CD14-positive monocyte (primary cell): ENCODE measurements at regions not wholly inside any gene's neighbourhood (a gene's known extent, or its start where the extent isn't known, plus 50 kb on each side); places are given as distances from the start of the nearest gene placed in this dataset.

Experiments
- DNase-seq, 3 donors: peaks; one replicate each; pipeline ENCODE4 v3.0.0-alpha.2; 2011 to 2022
- H2AFZ ChIP-seq: 2 replicates; pipeline ENCODE4 v1.6.0; 2012; ENCODE audit warnings: mild to moderate bottlenecking, low read depth, low read length, inconsistent platforms; ENCODE audit not compliant: insufficient read depth, poor library complexity, severe bottlenecking
- H3K27ac ChIP-seq, 2 donors: 1 replicate in 1 of 2; 2 replicates in 1 of 2; pipeline ENCODE4 v1.5.1; 2012 to 2013; ENCODE audit warnings: low read length in 2 of 2, control low read depth in 1 of 2, inconsistent platforms in 1 of 2, low read depth in 1 of 2, mild to moderate bottlenecking in 1 of 2
- H3K27me3 ChIP-seq, 2 donors: one replicate each; pipeline versions ENCODE4 v1.6.0 to v1.6.1; 2011 to 2013; ENCODE audit warnings: low read length in 2 of 2; ENCODE audit not compliant: control insufficient read depth in 2 of 2, insufficient read depth in 2 of 2
- H3K36me3 ChIP-seq, 2 donors: replicated peaks in 1 of 2; 1 replicate in 1 of 2; 2 replicates in 1 of 2; pipeline versions ENCODE4 v1.5.1 to v1.6.1; 2012 to 2013; ENCODE audit warnings: low read length in 2 of 2, control low read depth in 1 of 2, inconsistent platforms in 1 of 2, mild to moderate bottlenecking in 1 of 2; ENCODE audit not compliant: insufficient read depth in 2 of 2, control insufficient read depth in 1 of 2
- H3K4me1 ChIP-seq, 2 donors: 1 replicate in 1 of 2; 2 replicates in 1 of 2; pipeline versions ENCODE4 v1.5.1 to v1.6.1; 2012 to 2013; ENCODE audit warnings: low read length in 2 of 2, control low read depth in 1 of 2, inconsistent platforms in 1 of 2, mild to moderate bottlenecking in 1 of 2, moderate library complexity in 1 of 2; ENCODE audit not compliant: insufficient read depth in 2 of 2, control insufficient read depth in 1 of 2
- H3K4me2 ChIP-seq: replicated peaks from 2 replicates; pipeline ENCODE3; 2012; ENCODE audit warnings: low read length, moderate library complexity, mild to moderate bottlenecking; ENCODE audit not compliant: poor library complexity, severe bottlenecking; ENCODE audit errors: extremely low read depth
- H3K4me3 ChIP-seq, 3 experiments: fragments of 200-600 bp in 1 of 3; sonication (generic) in 1 of 3; replicated peaks in 1 of 3; 1 replicate in 2 of 3; 2 replicates in 1 of 3; pipeline ENCODE4 v1.5.1; 2011 to 2013; ENCODE audit warnings: low read length in 3 of 3, mild to moderate bottlenecking in 3 of 3, control low read depth in 2 of 3, low read depth in 2 of 3, inconsistent platforms in 1 of 3, moderate library complexity in 1 of 3
- H3K79me2 ChIP-seq: 2 replicates; pipeline ENCODE4 v1.6.0; 2012; ENCODE audit warnings: mild to moderate bottlenecking, control low read depth, inconsistent platforms, low read length, moderate library complexity; ENCODE audit not compliant: insufficient read depth
- H3K9ac ChIP-seq: 2 replicates; pipeline ENCODE4 v1.6.0; 2017; ENCODE audit warnings: low read length, mild to moderate bottlenecking; ENCODE audit not compliant: insufficient read depth, poor library complexity, severe bottlenecking
- H3K9me3 ChIP-seq, 2 donors: replicated peaks in 1 of 2; 1 replicate in 1 of 2; 2 replicates in 1 of 2; pipeline versions ENCODE4 v1.5.1 to v1.6.1; 2012 to 2013; ENCODE audit warnings: low read length in 2 of 2, control low read depth in 1 of 2; ENCODE audit not compliant: control insufficient read depth in 1 of 2, insufficient read depth in 1 of 2
- H4K20me1 ChIP-seq: 2 replicates; pipeline ENCODE4 v1.6.0; 2012; ENCODE audit warnings: mild to moderate bottlenecking, low read length, control low read depth, moderate library complexity; ENCODE audit not compliant: insufficient read depth
- H3K27ac Mint-ChIP-seq, 7 donors: one replicate each; pipeline ENCODE4 v1.8.0; 2020; ENCODE audit warnings: mild to moderate bottlenecking in 7 of 7, mixed read lengths in 7 of 7, moderate library complexity in 6 of 7, inconsistent platforms in 2 of 7
- H3K27me3 Mint-ChIP-seq, 3 donors: one replicate each; pipeline ENCODE4 v1.8.0; 2021 to 2022; ENCODE audit warnings: low read depth in 3 of 3, mild to moderate bottlenecking in 3 of 3, mixed read lengths in 3 of 3, moderate library complexity in 3 of 3, inconsistent platforms in 1 of 3
- H3K36me3 Mint-ChIP-seq, 2 donors: one replicate each; pipeline ENCODE4 v1.8.0; 2020; ENCODE audit warnings: mixed read lengths in 2 of 2, inconsistent platforms in 1 of 2, mild to moderate bottlenecking in 1 of 2
- H3K4me1 Mint-ChIP-seq: one replicate; pipeline ENCODE4 v1.8.0; 2020; ENCODE audit warnings: mild to moderate bottlenecking, mixed read lengths
- H3K4me3 Mint-ChIP-seq, 2 donors: one replicate each; pipeline ENCODE4 v1.8.0; 2020; ENCODE audit warnings: mild to moderate bottlenecking in 2 of 2, mixed read lengths in 2 of 2, moderate library complexity in 1 of 2
- H3K9me3 Mint-ChIP-seq, 7 donors: one replicate each; pipeline ENCODE4 v1.8.0; 2020 to 2022; ENCODE audit warnings: mixed read lengths in 7 of 7, mild to moderate bottlenecking in 6 of 7, moderate library complexity in 6 of 7, inconsistent platforms in 2 of 7
- WGBS: methylation state at CpG from one replicate; pipeline ENCODE4 v1.1.5; 2013; ENCODE audit warnings: missing lambda C conversion rate; ENCODE audit not compliant: insufficient coverage; 5-methylcytosine and 5-hydroxymethylcytosine counted together
- intact Hi-C, 2 donors: fragments of 100-400 bp; cut with micrococcal nuclease; formaldehyde crosslinking; loops; one replicate each; pipeline versions ENCODE4 v1.15.0 to v1.15.1; 2023
- TF ChIP-seq, protein P1 (sequence below): fragments of 200-600 bp; IDR thresholded peaks from one replicate; pipeline ENCODE4 v1.8.0; 2022; ENCODE audit warnings: antibody characterized with exemption, mild to moderate bottlenecking

DNA sequence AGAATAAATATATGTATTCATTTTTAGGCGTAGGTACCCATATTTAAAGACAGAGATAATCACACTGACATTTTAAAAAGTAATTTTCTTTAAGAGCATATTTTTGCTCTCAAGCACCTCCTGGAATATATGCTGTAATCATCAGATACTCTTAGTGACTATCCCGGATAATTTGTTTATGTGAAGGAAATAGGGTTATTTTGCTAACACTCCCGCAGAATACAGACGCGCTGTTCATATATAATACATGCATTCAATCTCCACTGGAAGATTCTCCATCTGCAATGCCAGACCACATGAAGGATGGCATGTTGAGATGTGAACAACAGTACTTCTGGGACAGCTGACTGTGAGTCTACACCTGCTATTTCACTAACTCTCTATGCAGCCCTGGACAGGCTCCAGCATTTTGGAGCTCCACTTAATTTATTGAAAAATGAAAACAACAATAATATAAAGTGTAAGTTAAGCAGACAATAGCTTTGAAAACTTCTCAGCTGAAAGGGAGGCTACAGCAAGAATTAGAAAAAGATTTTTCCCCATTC is 430.6 kb downstream of the TMX3 start:
- TF ChIP-seq, protein P1, sequence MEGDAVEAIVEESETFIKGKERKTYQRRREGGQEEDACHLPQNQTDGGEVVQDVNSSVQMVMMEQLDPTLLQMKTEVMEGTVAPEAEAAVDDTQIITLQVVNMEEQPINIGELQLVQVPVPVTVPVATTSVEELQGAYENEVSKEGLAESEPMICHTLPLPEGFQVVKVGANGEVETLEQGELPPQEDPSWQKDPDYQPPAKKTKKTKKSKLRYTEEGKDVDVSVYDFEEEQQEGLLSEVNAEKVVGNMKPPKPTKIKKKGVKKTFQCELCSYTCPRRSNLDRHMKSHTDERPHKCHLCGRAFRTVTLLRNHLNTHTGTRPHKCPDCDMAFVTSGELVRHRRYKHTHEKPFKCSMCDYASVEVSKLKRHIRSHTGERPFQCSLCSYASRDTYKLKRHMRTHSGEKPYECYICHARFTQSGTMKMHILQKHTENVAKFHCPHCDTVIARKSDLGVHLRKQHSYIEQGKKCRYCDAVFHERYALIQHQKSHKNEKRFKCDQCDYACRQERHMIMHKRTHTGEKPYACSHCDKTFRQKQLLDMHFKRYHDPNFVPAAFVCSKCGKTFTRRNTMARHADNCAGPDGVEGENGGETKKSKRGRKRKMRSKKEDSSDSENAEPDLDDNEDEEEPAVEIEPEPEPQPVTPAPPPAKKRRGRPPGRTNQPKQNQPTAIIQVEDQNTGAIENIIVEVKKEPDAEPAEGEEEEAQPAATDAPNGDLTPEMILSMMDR = no peak
- H3K4me3 Mint-ChIP-seq = no peak overlapping the region
- H3K36me3 ChIP-seq = no peaks in the 10 kb centered on the region

DNA sequence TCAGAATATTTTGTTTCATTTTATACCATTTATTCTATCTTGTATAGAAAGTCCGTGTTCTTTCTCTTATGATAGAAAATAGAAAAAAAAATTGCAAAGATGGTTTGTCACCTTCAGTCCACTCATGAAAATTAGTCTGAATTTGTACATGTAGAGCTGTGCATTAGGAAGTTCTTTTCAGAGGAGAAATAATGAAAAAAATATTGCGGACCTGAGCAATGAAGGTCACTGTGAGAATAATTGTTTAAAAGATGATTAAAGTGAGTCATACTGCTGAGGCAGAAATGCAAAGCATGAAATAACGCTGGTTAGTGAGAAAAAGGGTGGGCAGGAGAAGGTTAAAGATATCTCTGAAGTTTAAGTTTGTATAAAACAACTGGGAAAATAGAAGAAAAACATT is 431.1 kb downstream of the TMX3 start:
- Histone ChIP-seq H3K4me1 (no peaks in the 10 kb centered on the region), H3K9ac (no peak overlapping the region), H3K36me3 (no peaks in the 10 kb centered on the region), H3K4me2 (no peak overlapping the region), H3K4me3 (no peak overlapping the region), H3K27me3 (no peaks in the 10 kb centered on the region), H3K9me3 (no peaks in the 10 kb centered on the region), H3K27ac (no peak overlapping the region), H2AFZ (no peak overlapping the region), H4K20me1 (no peaks in the 10 kb centered on the region), H3K79me2 (no peaks in the 10 kb centered on the region)
- no peak for DNase-seq
- Mint-ChIP-seq H3K27me3 (no peaks in the 10 kb centered on the region), H3K4me1 (no peaks in the 10 kb centered on the region), H3K36me3 (no peaks in the 10 kb centered on the region), H3K4me3 (no peak overlapping the region), H3K27ac (no peak overlapping the region), H3K9me3 (peaks cover 0 to 2% (median 0%) of the 10 kb centered on the region in 7 donors)
- TF ChIP-seq, protein P1 = no peak
- 40% methylated on average over 1 of the region's 3 CpGs for WGBS
- intact Hi-C loops = no loop called here

More for the DNA sequence above, 430.6 kb downstream of the TMX3 start:
- no peaks in the 10 kb centered on the region for H3K27me3 ChIP-seq
- H3K4me2 ChIP-seq = no peak overlapping the region
- intact Hi-C loops = no loop called here
- H3K9me3 ChIP-seq = no peaks in the 10 kb centered on the region
- H3K4me1 ChIP-seq = no peaks in the 10 kb centered on the region
- no peaks in the 10 kb centered on the region for H3K79me2 ChIP-seq
- no peaks in the 10 kb centered on the region for H3K4me1 Mint-ChIP-seq
- H4K20me1 ChIP-seq = no peaks in the 10 kb centered on the region
- H3K27ac ChIP-seq = no peak overlapping the region
- H3K4me3 ChIP-seq = no peak overlapping the region
- no peaks in the 10 kb centered on the region for H3K9me3 Mint-ChIP-seq
- H3K27ac Mint-ChIP-seq = no peak overlapping the region
- DNase-seq = no peak
- no CpG with 5 or more reads among the region's 5 CpGs for WGBS
- no peaks in the 10 kb centered on the region for H3K36me3 Mint-ChIP-seq
- no peaks in the 10 kb centered on the region for H3K27me3 Mint-ChIP-seq
- no peak overlapping the region for H2AFZ ChIP-seq
- H3K9ac ChIP-seq = no peak overlapping the region
